ENCODE measurements at regions not wholly inside any gene's neighbourhood (a gene's known extent, or its start where the extent isn't known, plus 50 kb on each side); places are given as distances from the start of the nearest gene placed in this dataset.

DNA sequence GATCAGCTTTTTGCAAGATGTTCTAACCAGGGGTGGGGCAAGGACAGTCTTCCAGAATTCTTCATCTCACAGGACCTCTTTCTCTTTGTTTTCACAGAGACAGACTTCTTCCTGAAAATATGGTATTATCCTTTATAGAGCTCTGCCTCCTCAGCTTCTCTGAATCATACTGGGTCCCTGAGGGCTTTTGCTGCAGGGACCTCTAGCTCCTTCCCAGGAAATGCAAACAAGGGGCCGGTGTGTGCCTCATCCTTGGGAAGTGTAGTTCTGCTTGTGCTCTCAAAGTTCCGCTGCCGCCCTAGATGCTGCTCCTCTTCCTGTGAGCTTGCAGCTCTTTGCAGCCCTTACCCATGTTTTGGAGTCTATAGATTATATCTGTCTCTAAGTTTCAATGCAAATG is 99.5 kb upstream of the NPAS2 start:
- Mint-ChIP-seq H3K4me1 (ENCODE audit: low read depth) (no peaks in the 10 kb centered on the region), H3K4me3 (no peak overlapping the region), H3K27ac (no peak overlapping the region), H3K9me3 (no peaks in the 10 kb centered on the region), H3K27me3 (no peaks in the 10 kb centered on the region), H3K36me3 (ENCODE audit: low read depth) (no peaks in the 10 kb centered on the region)
- intact Hi-C loops (cut with micrococcal nuclease): loop anchor here (10.0 kb wide), 1 partner anchor 106 kb away; no protein-coding TSS in a partner anchor
- DNase-seq: no peak
- no peak for ATAC-seq
- ChIA-PET CTCF (interaction anchor here (1.0 kb wide), 1 partner anchor 110 kb away, joined by 3 read pairs; no protein-coding TSS in a partner anchor), POLR2A (no interaction called here)
- TF ChIP-seq, protein P1, sequence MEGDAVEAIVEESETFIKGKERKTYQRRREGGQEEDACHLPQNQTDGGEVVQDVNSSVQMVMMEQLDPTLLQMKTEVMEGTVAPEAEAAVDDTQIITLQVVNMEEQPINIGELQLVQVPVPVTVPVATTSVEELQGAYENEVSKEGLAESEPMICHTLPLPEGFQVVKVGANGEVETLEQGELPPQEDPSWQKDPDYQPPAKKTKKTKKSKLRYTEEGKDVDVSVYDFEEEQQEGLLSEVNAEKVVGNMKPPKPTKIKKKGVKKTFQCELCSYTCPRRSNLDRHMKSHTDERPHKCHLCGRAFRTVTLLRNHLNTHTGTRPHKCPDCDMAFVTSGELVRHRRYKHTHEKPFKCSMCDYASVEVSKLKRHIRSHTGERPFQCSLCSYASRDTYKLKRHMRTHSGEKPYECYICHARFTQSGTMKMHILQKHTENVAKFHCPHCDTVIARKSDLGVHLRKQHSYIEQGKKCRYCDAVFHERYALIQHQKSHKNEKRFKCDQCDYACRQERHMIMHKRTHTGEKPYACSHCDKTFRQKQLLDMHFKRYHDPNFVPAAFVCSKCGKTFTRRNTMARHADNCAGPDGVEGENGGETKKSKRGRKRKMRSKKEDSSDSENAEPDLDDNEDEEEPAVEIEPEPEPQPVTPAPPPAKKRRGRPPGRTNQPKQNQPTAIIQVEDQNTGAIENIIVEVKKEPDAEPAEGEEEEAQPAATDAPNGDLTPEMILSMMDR (IDR thresholded peaks at IDR 0.05): no peak

DNA sequence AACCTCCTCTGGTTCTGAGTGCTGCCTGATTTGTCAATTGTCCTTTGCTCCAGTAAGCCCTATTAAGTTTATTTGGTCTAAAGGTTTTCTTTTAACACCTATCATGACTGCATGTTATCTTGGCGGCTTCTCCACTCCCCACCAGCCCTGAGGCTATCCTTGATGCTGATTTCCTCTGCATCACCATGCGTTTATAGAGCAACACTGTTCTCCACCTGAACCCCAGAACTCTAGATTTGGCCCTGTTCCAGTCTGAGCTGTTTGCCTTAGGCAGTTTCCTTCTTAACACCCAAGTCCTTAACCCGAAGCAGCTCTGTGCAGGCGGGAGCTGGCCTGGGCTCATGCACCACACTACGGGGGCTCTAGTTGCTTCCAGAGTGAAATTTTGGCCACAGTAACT is 98.2 kb upstream of the NPAS2 start:
- no peaks in the 10 kb centered on the region for H3K9me3 Mint-ChIP-seq
- ATAC-seq (no peak), DNase-seq (no peak)
- H3K4me3 Mint-ChIP-seq: no peak overlapping the region
- no peaks in the 10 kb centered on the region for H3K27me3 Mint-ChIP-seq
- ChIA-PET POLR2A (interaction anchor here (0.5 kb wide), 1 partner anchor 238 kb away, joined by 4 read pairs; no protein-coding TSS in a partner anchor), CTCF (no interaction called here)
- H3K27ac Mint-ChIP-seq: no peak overlapping the region
- no peaks in the 10 kb centered on the region for H3K4me1 Mint-ChIP-seq (ENCODE audit: low read depth)
- intact Hi-C loops (cut with micrococcal nuclease): loop anchor here (10.0 kb wide), 1 partner anchor 107 kb away; no protein-coding TSS in a partner anchor
- no peaks in the 10 kb centered on the region for H3K36me3 Mint-ChIP-seq (ENCODE audit: low read depth)
- TF ChIP-seq, protein P1 (IDR thresholded peaks at IDR 0.05): no peak

DNA sequence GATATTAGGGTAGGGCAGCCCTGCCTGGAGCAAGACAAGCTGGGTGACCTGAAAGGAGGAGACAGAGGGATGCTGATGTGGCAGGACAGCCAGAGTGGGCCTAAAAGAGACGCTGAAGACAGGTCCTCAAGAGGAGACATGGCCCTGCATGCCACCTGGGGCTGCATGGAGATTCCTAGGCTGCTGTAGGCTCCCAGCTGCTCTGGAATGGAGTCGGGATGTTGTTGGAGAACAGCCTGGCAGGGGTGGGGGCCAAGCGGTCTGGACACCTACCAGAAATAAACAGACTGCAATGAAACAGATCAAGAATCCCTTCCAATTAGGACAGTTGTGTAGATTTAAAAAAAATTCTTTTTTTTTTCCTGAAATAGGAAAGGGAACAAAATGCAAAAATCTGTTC is 97.8 kb upstream of the NPAS2 start:
- DNase-seq (no peak), ATAC-seq (no peak)
- TF ChIP-seq, protein P1 (IDR thresholded peaks at IDR 0.05): no peak
- intact Hi-C loops (cut with micrococcal nuclease): loop anchor here (10.0 kb wide), 1 partner anchor 107 kb away; no protein-coding TSS in a partner anchor
- Mint-ChIP-seq H3K4me3 (no peak overlapping the region), H3K27ac (no peak overlapping the region), H3K27me3 (no peaks in the 10 kb centered on the region), H3K36me3 (ENCODE audit: low read depth) (no peaks in the 10 kb centered on the region), H3K9me3 (no peaks in the 10 kb centered on the region), H3K4me1 (ENCODE audit: low read depth) (no peaks in the 10 kb centered on the region)
- ChIA-PET CTCF (no interaction called here), POLR2A (no interaction called here)

DNA sequence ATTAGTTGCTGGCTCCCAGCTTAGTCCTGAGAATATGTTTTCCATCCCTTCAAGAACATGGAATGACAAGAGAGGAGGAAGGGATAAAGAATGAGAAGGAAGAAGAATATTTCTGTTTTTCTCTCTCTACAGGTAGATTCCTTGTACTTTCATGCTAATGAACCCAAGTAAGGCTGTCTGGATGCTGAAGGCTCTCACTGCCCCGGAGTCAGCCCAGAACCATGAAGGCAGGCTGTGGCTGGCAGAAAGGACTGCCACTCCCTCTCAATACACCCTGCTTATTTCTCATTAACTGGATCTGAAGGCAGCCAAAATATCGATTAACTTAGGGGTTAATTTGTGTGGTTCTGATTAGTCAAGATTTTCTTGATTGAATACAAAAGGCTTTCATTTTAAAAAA is 93.1 kb upstream of the NPAS2 start:
- no peak for ATAC-seq
- H3K27me3 Mint-ChIP-seq: peaks cover 1% of the 10 kb centered on the region
- CTCF ChIA-PET: interaction anchor here (1.2 kb wide), 1 partner anchor 117 kb away, joined by 3 read pairs; no protein-coding TSS in a partner anchor

DNA sequence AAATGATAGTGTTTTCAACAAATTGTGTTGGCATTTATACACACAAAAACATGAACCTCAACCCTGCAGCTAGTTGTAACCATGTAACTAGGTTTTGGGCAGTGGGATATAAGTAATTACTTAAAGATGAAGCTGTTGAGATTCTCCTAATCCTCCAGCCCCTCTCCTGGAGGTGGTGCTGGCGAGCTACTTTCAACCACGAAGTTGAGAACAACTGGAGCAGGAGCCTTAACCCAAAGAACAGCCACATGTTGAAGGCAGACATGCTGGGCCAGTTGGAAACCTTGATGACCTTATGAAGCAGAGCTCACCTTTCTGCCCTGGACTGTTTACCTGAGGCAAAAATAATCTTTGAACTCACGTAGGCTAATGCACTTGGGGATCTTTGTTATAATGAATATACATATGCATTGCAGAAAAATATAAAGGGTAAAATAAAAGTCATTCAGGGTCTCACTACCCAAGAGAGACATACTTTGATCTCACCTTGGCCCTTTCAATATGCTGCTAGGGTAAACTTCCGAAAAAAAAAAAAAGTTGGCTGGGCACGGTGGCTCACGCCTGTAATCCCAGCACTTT is 89.6 kb upstream of the NPAS2 start:
- ATAC-seq: peak; percentile 61
- Mint-ChIP-seq H3K27me3 (peaks cover 1% of the 10 kb centered on the region), H3K9me3 (peaks cover 5% of the 10 kb centered on the region), H3K4me1 (ENCODE audit: low read depth) (peaks cover 6% of the 10 kb centered on the region), H3K27ac (no peak overlapping the region), H3K4me3 (no peak overlapping the region), H3K36me3 (ENCODE audit: low read depth) (no peaks in the 10 kb centered on the region)
- POLR2A ChIA-PET: interaction anchor here (0.6 to 1.1 kb wide), 2 partner anchors 21 to 76 kb away, joined by 3 to 4 read pairs; no protein-coding TSS in a partner anchor
- intact Hi-C loops (cut with micrococcal nuclease): loop anchor here (2.0 kb wide), 1 partner anchor 254 kb away; no protein-coding TSS in a partner anchor
- CTCF ChIA-PET: interaction anchor here (0.7 to 3.5 kb wide), 15 partner anchors 9 to 257 kb away, joined by 3 to 20 read pairs (median 4); no protein-coding TSS in a partner anchor
- TF ChIP-seq, protein P1 (IDR thresholded peaks at IDR 0.05): peak; percentile 57
- DNase-seq: peak; percentile 72

More for the DNA sequence above, 93.1 kb upstream of the NPAS2 start:
- intact Hi-C loops (cut with micrococcal nuclease): loop anchor here (10.0 kb wide), 1 partner anchor 112 kb away; no protein-coding TSS in a partner anchor
- no peak for DNase-seq
- no peak overlapping the region for H3K27ac Mint-ChIP-seq
- H3K36me3 Mint-ChIP-seq (ENCODE audit: low read depth): no peaks in the 10 kb centered on the region
- H3K9me3 Mint-ChIP-seq: peaks cover 5% of the 10 kb centered on the region
- peaks cover 6% of the 10 kb centered on the region for H3K4me1 Mint-ChIP-seq (ENCODE audit: low read depth)
- no peak overlapping the region for H3K4me3 Mint-ChIP-seq
- POLR2A ChIA-PET: no interaction called here
- TF ChIP-seq, protein P1 (IDR thresholded peaks at IDR 0.05): no peak

Measured in activated CD8-positive, alpha-beta T cell treated with anti-CD3 and anti-CD28 coated beads for 36 hours (primary cell).